ENCODE measurements at regions not wholly inside any gene's neighbourhood (a gene's known extent, or its start where the extent isn't known, plus 50 kb on each side); places are given as distances from the start of the nearest gene placed in this dataset.

GRCh38 chrX:150099316-150099715 lies 161.0 kb upstream of the EOLA2 start:
- CTCF ChIA-PET: no interaction called here
- TF ChIP-seq EP300 (IDR thresholded peaks at IDR 0.05; ENCODE audit: borderline replicate concordance in 1 of 2, low read depth in 1 of 2, low read length in 1 of 2) (no peak), TAF1 (IDR thresholded peaks at IDR 0.05; ENCODE audit: borderline replicate concordance, low read depth, low read length) (no peak), POLR2AphosphoS5 (IDR thresholded peaks at IDR 0.05; ENCODE audit: low read depth, low read length) (no peak), RCOR1 (IDR thresholded peaks at IDR 0.05; ENCODE audit: low read length) (no peak), NRF1 (IDR thresholded peaks at IDR 0.05; ENCODE audit: low read depth, low read length) (no peak), MEF2A (IDR thresholded peaks at IDR 0.05; ENCODE audit: borderline replicate concordance, low read depth) (no peak), JUND (IDR thresholded peaks at IDR 0.05) (no peak), RFX5 (IDR thresholded peaks at IDR 0.05; ENCODE audit: low read length) (no peak), PBX3 (IDR thresholded peaks at IDR 0.05) (no peak)

GRCh38 chrX:150100261-150100660 lies 162.0 kb upstream of the EOLA2 start:
- Histone ChIP-seq H3K79me2 (ENCODE audit: insufficient read depth) (no peaks in the 10 kb centered on the region), H4K20me1 (ENCODE audit: insufficient read depth) (no peaks in the 10 kb centered on the region), H3K27me3 (ENCODE audit: insufficient read depth) (no peaks in the 10 kb centered on the region), H3K4me1 (ENCODE audit: control insufficient read depth in 1 of 2, insufficient read depth in 2 of 2, low read depth in 1 of 2, low read length in 1 of 2) (no peaks in the 10 kb centered on the region), H3K27ac (ENCODE audit: low read depth in 2 of 2, low read length in 1 of 2) (peak overlapping the region in 1 of 2 experiments; percentile 55; a peak in 1 of 4 replicates), H3K9me3 (no peaks in the 10 kb centered on the region), H2AFZ (ENCODE audit: low read depth) (no peak overlapping the region), H3K9me2 (no peaks in the 10 kb centered on the region), H3K4me2 (no peak overlapping the region), H3K36me3 (replicated peaks in 1 of 2; ENCODE audit: control insufficient read depth in 1 of 2, insufficient read depth in 2 of 2, low read length in 1 of 2) (no peaks in the 10 kb centered on the region), H3K4me3 (ENCODE audit: low read depth in 2 of 2, low read length in 1 of 2) (no peak overlapping the region), H3F3A (replicated peaks; ENCODE audit: insufficient read depth) (no peaks in the 10 kb centered on the region), H3K9ac (no peak overlapping the region)
- CTCF ChIA-PET: no interaction called here
- no peak for DNase-seq
- POLR2A ChIA-PET: no interaction called here
- WGBS (ENCODE audit: low lambda C conversion rate): 31% methylated on average over 3 of the region's 3 CpGs
- TF ChIP-seq USF2 (IDR thresholded peaks at IDR 0.05; ENCODE audit: borderline replicate concordance, low read depth, low read length) (no peak), PBX3 (IDR thresholded peaks at IDR 0.05) (0 out of 2 replicates have a peak, but pooled peaks have one; percentile 14), TCF12 (IDR thresholded peaks at IDR 0.05) (peak; percentile 33; the same call in 1 of the 2 replicates)

More at GRCh38 chrX:150099316-150099715, 161.0 kb upstream of the EOLA2 start:
- POLR2A ChIA-PET: no interaction called here
- Histone ChIP-seq H3K9me2 (no peaks in the 10 kb centered on the region), H3K9me3 (no peaks in the 10 kb centered on the region), H4K20me1 (ENCODE audit: insufficient read depth) (no peaks in the 10 kb centered on the region), H3K4me1 (ENCODE audit: control insufficient read depth in 1 of 2, insufficient read depth in 2 of 2, low read depth in 1 of 2, low read length in 1 of 2) (no peaks in the 10 kb centered on the region), H3K9ac (no peak overlapping the region), H3K36me3 (replicated peaks in 1 of 2; ENCODE audit: control insufficient read depth in 1 of 2, insufficient read depth in 2 of 2, low read length in 1 of 2) (no peaks in the 10 kb centered on the region), H2AFZ (ENCODE audit: low read depth) (no peak overlapping the region), H3K4me3 (ENCODE audit: low read depth in 2 of 2, low read length in 1 of 2) (no peak overlapping the region), H3K4me2 (no peak overlapping the region), H3K79me2 (ENCODE audit: insufficient read depth) (no peaks in the 10 kb centered on the region), H3F3A (replicated peaks; ENCODE audit: insufficient read depth) (no peaks in the 10 kb centered on the region), H3K27me3 (ENCODE audit: insufficient read depth) (no peaks in the 10 kb centered on the region), H3K27ac (ENCODE audit: low read depth in 2 of 2, low read length in 1 of 2) (no peak overlapping the region; a peak in 1 of 4 replicates)
- WGBS (ENCODE audit: low lambda C conversion rate): 28% methylated on average over 2 of the region's 2 CpGs
- DNase-seq: no peak
